ENCODE measurements at regions not wholly inside any gene's neighbourhood (a gene's known extent, or its start where the extent isn't known, plus 50 kb on each side); places are given as distances from the start of the nearest gene placed in this dataset.

- TF ChIP-seq HDGF (IDR thresholded peaks at IDR 0.05; ENCODE audit: borderline replicate concordance) (no peak), ARNT (IDR thresholded peaks at IDR 0.05) (no peak), SP1 (IDR thresholded peaks at IDR 0.05) (no peak), PKNOX1 (IDR thresholded peaks at IDR 0.05) (no peak), FOXA1 (IDR thresholded peaks at IDR 0.05) (no peak), SUZ12 (IDR thresholded peaks at IDR 0.05) (no peak), BHLHE40 (IDR thresholded peaks at IDR 0.05; ENCODE audit: borderline replicate concordance) (no peak), FOXK2 (IDR thresholded peaks at IDR 0.05) (no peak), TARDBP (IDR thresholded peaks at IDR 0.05) (no peak), ELF4 (IDR thresholded peaks at IDR 0.05) (no peak), FOXM1 (IDR thresholded peaks at IDR 0.05; ENCODE audit: borderline replicate concordance) (no peak), LEF1 (IDR thresholded peaks at IDR 0.05; ENCODE audit: borderline replicate concordance) (no peak)
These were observed 61.1 kb upstream of the LRP8 start for GRCh38 chr1:53388963-53389362.
